22Rv1 (cell line): ENCODE measurements at regions not wholly inside any gene's neighbourhood (a gene's known extent, or its start where the extent isn't known, plus 50 kb on each side); places are given as distances from the start of the nearest gene placed in this dataset.

Source experiments
- H3K27ac ChIP-seq: fragments of 450-650 bp; 2 replicates; pipeline ENCODE4 v1.5.1; 2017
- ZFX ChIP-seq: fragments of 450-650 bp; IDR thresholded peaks from 2 replicates; pipeline ENCODE4 v1.6.1; 2017; ENCODE audit warnings: antibody characterized with exemption, borderline replicate concordance
- TF ChIP-seq, protein P1 (sequence below): fragments of 450-650 bp; IDR thresholded peaks from 2 replicates; pipeline ENCODE4 v1.5.1; 2017; ENCODE audit warnings: mild to moderate bottlenecking

DNA sequence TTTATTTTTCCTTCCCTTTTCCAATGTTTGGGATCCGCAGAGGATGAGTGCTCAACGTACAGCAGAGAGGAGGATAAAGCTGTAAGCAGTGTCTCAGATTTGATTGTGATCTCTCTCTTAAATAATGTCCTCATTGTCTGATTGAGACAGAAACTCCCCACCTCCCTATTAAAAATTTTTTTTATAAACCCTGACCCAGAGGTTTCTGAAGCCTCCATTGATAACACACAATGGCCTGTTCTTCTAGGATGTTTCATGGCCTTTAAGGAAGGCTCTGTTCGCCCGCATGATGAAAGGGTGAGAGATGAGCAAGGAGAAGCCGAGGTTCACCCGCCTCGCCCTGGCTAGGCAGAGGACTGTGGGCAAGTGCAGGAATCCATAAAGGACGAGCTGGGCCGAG lies 138.2 kb upstream of the GAS1 start:
- TF ChIP-seq, protein P1, sequence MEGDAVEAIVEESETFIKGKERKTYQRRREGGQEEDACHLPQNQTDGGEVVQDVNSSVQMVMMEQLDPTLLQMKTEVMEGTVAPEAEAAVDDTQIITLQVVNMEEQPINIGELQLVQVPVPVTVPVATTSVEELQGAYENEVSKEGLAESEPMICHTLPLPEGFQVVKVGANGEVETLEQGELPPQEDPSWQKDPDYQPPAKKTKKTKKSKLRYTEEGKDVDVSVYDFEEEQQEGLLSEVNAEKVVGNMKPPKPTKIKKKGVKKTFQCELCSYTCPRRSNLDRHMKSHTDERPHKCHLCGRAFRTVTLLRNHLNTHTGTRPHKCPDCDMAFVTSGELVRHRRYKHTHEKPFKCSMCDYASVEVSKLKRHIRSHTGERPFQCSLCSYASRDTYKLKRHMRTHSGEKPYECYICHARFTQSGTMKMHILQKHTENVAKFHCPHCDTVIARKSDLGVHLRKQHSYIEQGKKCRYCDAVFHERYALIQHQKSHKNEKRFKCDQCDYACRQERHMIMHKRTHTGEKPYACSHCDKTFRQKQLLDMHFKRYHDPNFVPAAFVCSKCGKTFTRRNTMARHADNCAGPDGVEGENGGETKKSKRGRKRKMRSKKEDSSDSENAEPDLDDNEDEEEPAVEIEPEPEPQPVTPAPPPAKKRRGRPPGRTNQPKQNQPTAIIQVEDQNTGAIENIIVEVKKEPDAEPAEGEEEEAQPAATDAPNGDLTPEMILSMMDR: no peak
- TF ChIP-seq ZFX: no peak
- no peak overlapping the region for H3K27ac ChIP-seq

DNA sequence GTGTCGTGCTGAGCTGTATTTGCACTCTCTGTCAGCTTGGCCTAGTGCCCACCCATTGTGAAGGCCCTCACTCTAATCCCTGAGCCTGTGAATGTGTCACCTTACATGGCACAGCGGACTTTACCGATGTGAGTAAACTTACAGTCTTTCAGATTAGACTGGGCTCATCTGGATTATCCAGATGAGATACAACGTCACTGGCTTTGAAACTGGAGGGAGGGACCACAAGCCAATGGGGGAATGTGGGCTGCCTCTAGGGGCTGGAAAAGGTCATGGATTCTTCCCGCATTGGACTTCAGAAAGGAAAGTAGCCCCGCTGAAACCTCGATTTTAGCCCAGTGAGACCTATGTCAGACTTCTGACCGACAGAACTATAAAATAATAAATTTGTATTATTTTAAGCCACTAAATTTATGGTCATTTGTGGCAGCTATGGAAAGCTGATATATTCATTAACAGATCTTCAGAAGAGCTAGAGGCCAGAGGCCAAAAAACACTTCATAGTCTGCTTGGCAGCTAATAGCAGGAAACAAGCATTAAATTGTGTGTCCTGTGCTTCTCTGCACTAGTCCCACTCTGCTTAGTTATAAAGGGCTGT lies 139.0 kb upstream of the GAS1 start:
- H3K27ac ChIP-seq: no peak overlapping the region
- TF ChIP-seq ZFX: no peak
- TF ChIP-seq, protein P1: no peak

DNA sequence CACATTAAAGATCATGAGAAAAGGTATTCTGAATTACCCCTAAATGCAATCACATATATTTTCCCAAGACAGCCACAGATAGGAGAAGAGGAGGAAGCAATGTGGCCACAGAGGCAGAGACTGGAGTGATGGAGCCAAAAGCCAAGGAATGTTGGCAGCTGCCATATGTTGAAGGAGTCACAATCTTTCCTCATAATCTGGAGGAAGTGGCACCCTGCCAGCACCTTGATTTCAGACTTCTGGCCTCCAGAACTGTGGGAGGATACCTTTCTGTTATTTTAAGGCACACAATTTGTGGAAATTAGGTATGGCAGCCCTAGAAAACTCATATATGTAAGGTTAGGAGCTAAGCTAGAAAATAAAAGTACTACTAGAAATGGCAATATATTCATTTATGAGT lies 139.9 kb upstream of the GAS1 start:
- no peak for TF ChIP-seq ZFX
- TF ChIP-seq, protein P1: no peak
- no peak overlapping the region for H3K27ac ChIP-seq

DNA sequence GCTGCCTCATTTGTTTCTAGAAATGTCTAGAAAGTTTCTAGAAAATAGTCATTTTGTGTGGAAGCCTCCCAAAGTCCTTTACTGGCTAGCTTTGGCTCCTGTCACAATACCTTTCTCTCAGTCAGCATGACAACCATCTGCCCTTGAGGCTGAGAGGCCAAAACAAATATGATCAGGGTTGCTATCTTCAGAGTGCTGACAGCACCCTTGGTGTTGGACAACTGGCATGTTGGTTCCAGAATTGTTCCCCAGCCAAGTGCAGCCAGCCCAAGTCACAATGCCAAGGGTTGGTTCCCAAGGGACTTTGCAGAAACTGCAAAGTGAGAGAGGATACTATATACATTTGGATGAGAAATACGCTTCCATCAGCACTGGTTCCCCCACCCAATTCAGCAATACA lies 140.9 kb upstream of the GAS1 start:
- TF ChIP-seq ZFX: no peak
- TF ChIP-seq, protein P1: no peak
- no peak overlapping the region for H3K27ac ChIP-seq

DNA sequence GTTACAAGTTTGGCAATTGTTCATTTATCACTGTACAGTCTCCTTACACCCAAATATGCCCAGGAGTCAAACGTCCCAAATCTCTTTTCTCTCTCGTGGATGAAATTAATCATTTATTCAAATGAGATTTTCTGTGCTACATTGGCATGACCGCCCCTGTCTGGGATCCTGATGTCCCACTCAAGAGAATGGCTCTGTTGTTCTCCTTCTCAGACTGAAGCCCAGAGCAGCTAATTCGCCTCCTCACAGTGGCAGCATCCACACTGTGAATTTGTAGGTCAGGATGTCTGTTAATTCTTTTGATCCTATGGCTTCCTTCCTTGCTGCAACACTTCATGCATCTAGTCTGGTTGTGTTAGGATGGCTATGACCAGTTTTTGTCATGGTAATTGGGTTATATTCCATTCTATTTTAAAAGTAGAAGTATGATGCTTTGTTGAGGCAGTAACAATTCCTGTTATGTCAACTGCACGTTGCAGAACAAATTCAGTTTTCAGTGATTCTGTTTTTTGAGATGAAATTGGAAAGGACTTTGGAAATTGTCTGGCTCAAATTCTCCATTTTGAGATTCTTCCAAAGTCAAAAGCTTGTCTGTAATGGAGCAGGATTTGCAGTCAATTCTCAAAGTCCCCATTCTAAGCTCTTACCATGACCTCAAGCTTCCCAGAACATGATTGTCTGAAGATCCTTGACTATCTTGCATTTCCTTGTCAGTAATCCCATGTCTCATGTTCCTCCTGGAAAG lies 141.5 kb upstream of the GAS1 start:
- H3K27ac ChIP-seq: no peak overlapping the region
- TF ChIP-seq, protein P1: no peak
- no peak for TF ChIP-seq ZFX

DNA sequence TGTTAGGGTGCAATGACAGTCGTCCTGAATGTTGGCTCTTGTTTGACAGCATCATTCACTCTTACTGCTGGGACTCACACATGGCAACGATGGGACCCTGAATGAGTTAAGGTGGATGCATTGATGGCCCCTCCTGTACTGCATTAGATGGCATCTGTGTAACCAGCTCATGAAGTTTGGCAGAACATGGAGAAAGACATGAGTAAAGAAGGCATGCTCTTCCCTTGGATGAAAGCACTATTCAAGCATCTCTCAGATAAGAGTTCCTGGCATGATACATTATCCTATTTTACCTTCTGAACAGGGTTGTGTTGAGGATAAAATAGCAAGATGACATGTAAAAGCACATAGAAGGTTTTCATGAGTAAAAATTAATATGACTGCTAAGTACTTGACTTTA lies 142.2 kb upstream of the GAS1 start:
- no peak overlapping the region for H3K27ac ChIP-seq
- TF ChIP-seq, protein P1: no peak
- TF ChIP-seq ZFX: no peak

DNA sequence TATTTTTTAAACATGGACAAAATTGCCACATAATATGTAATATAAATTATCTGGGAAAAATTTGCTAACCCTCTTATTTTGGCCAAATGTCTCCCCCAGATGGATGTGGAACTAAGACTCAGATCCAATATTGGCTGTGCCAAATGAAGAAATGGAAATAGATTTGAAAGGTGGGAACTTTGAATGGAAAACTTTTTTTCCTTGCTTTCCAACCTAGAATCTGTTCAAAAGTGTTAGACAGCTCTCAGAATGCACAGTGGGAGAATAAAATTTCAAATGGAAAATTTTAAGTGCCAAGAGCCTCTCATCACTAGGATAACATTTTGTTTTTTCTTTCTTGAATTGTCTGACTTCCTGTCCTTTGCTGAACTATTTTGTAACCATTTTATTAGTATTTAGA lies 142.6 kb upstream of the GAS1 start:
- no peak overlapping the region for H3K27ac ChIP-seq
- TF ChIP-seq ZFX: no peak
- TF ChIP-seq, protein P1: no peak
